ENCODE measurements at regions not wholly inside any gene's neighbourhood (a gene's known extent, or its start where the extent isn't known, plus 50 kb on each side); places are given as distances from the start of the nearest gene placed in this dataset.

GRCh38 chr6:156461647-156462046 lies 315.5 kb upstream of the ARID1B start:
- Histone ChIP-seq H3K9me3 (no peaks in the 10 kb centered on the region), H3K4me1 (ENCODE audit: low read depth) (no peaks in the 10 kb centered on the region), H3K36me3 (ENCODE audit: low read depth) (no peaks in the 10 kb centered on the region), H3K4me3 (no peak overlapping the region)
- TF ChIP-seq CTCF (IDR thresholded peaks at IDR 0.05), result no peak
- intact Hi-C loops (cut with DNase I, micrococcal nuclease), result no loop called here
- ATAC-seq (no peak), DNase-seq (no peak)

GRCh38 chr6:156457601-156458000 lies 319.6 kb upstream of the ARID1B start:
- Histone ChIP-seq H3K4me1 (ENCODE audit: low read depth) (no peaks in the 10 kb centered on the region), H3K4me3 (no peak overlapping the region), H3K36me3 (ENCODE audit: low read depth) (no peaks in the 10 kb centered on the region), H3K9me3 (no peaks in the 10 kb centered on the region)
- TF ChIP-seq CTCF (IDR thresholded peaks at IDR 0.05), result no peak
- DNase-seq, result no peak
- ATAC-seq, result no peak
- intact Hi-C loops (cut with DNase I, micrococcal nuclease), result no loop called here

- no peak overlapping the region for H3K4me3 ChIP-seq
- H3K36me3 ChIP-seq (ENCODE audit: low read depth), result no peaks in the 10 kb centered on the region
- DNase-seq, result no peak
- ATAC-seq, result no peak
- intact Hi-C loops (cut with DNase I, micrococcal nuclease), result no loop called here
- H3K9me3 ChIP-seq, result no peaks in the 10 kb centered on the region
- H3K4me1 ChIP-seq (ENCODE audit: low read depth), result no peaks in the 10 kb centered on the region
- TF ChIP-seq CTCF (IDR thresholded peaks at IDR 0.05), result no peak
Observed at GRCh38 chr6:156455847-156456246, 321.3 kb upstream of the ARID1B start.

GRCh38 chr6:156454867-156455266 lies 322.3 kb upstream of the ARID1B start:
- Histone ChIP-seq H3K9me3 (no peaks in the 10 kb centered on the region), H3K4me1 (ENCODE audit: low read depth) (no peaks in the 10 kb centered on the region), H3K4me3 (no peak overlapping the region), H3K36me3 (ENCODE audit: low read depth) (no peaks in the 10 kb centered on the region)
- intact Hi-C loops (cut with DNase I, micrococcal nuclease), result no loop called here
- DNase-seq (no peak), ATAC-seq (no peak)
- no peak for TF ChIP-seq CTCF (IDR thresholded peaks at IDR 0.05)

GRCh38 chr6:156451726-156452125 lies 325.5 kb upstream of the ARID1B start:
- Histone ChIP-seq H3K4me1 (ENCODE audit: low read depth) (no peaks in the 10 kb centered on the region), H3K4me3 (no peak overlapping the region), H3K36me3 (ENCODE audit: low read depth) (no peaks in the 10 kb centered on the region), H3K9me3 (no peaks in the 10 kb centered on the region)
- no peak for DNase-seq
- no peak for TF ChIP-seq CTCF (IDR thresholded peaks at IDR 0.05)
- ATAC-seq, result no peak
- intact Hi-C loops (cut with DNase I, micrococcal nuclease), result no loop called here

- Histone ChIP-seq H3K36me3 (ENCODE audit: low read depth) (no peaks in the 10 kb centered on the region), H3K4me1 (ENCODE audit: low read depth) (no peaks in the 10 kb centered on the region), H3K4me3 (no peak overlapping the region), H3K9me3 (no peaks in the 10 kb centered on the region)
- DNase-seq (no peak), ATAC-seq (no peak)
- intact Hi-C loops (cut with DNase I, micrococcal nuclease), result no loop called here
- no peak for TF ChIP-seq CTCF (IDR thresholded peaks at IDR 0.05)
Observed at GRCh38 chr6:156451088-156451487, 326.1 kb upstream of the ARID1B start.

Measured in mucosa of descending colon (tissue), 3 donors.